ENCODE measurements at regions not wholly inside any gene's neighbourhood (a gene's known extent, or its start where the extent isn't known, plus 50 kb on each side); places are given as distances from the start of the nearest gene placed in this dataset.
"Not testable (repeated sequence)": the region's sequence is repeated elsewhere in the genome, so short reads cannot be mapped to it uniquely, and the experiment has no call there.

- no peak for DNase-seq
These were observed 549.8 kb downstream of the NSUN3 start for GRCh38 chr3:94612631-94613030.

GRCh38 chr3:94614192-94614591, 551.3 kb downstream of the NSUN3 start:
- no peak for DNase-seq

- DNase-seq, result no peak
These were observed 552.6 kb downstream of the NSUN3 start for GRCh38 chr3:94615275-94616065.

- DNase-seq, result no peak
These were observed 554.0 kb downstream of the NSUN3 start for GRCh38 chr3:94616833-94617232.

- no peak for DNase-seq
These were observed 554.5 kb downstream of the NSUN3 start for GRCh38 chr3:94617312-94617711.

- no peak for DNase-seq
These were observed 556.8 kb downstream of the NSUN3 start for GRCh38 chr3:94619643-94620042.

GRCh38 chr3:94626573-94626972, 563.7 kb downstream of the NSUN3 start:
- no peak for DNase-seq

GRCh38 chr3:94627689-94628088, 564.8 kb downstream of the NSUN3 start:
- DNase-seq, result no peak

- no peak for DNase-seq
These were observed 580.5 kb downstream of the NSUN3 start for GRCh38 chr3:94643400-94643799.

- DNase-seq, result no peak
These were observed 582.9 kb downstream of the NSUN3 start for GRCh38 chr3:94645790-94646189.

- no peak for DNase-seq
These were observed 584.3 kb downstream of the NSUN3 start for GRCh38 chr3:94647131-94647530.

GRCh38 chr3:94648270-94649180, 585.7 kb downstream of the NSUN3 start:
- DNase-seq, result not testable (repeated sequence)

GRCh38 chr3:94654096-94654495, 591.2 kb downstream of the NSUN3 start:
- no peak for DNase-seq

GRCh38 chr3:94665922-94666321, 603.1 kb downstream of the NSUN3 start:
- no peak for DNase-seq

GRCh38 chr3:94671078-94671477, 608.2 kb downstream of the NSUN3 start:
- no peak for DNase-seq

GRCh38 chr3:94673876-94674275, 611.0 kb downstream of the NSUN3 start:
- DNase-seq, result no peak

GRCh38 chr3:94686208-94686607, 623.3 kb downstream of the NSUN3 start:
- no peak for DNase-seq

- no peak for DNase-seq
These were observed 631.3 kb downstream of the NSUN3 start for GRCh38 chr3:94693997-94694640.

- no peak for DNase-seq
These were observed 632.0 kb downstream of the NSUN3 start for GRCh38 chr3:94694894-94695293.

GRCh38 chr3:94704467-94704866, 641.6 kb downstream of the NSUN3 start:
- no peak for DNase-seq

- no peak for DNase-seq
These were observed 646.5 kb downstream of the NSUN3 start for GRCh38 chr3:94709249-94709902.

GRCh38 chr3:94714194-94714593, 651.3 kb downstream of the NSUN3 start:
- no peak for DNase-seq

Measured in T-helper 1 cell (primary cell).